GM10847 (cell line): ENCODE measurements at regions not wholly inside any gene's neighbourhood (a gene's known extent, or its start where the extent isn't known, plus 50 kb on each side); places are given as distances from the start of the nearest gene placed in this dataset.
A peak's percentile ranks its signal among the peaks of the same experiment; 100 is the strongest.

Source experiments
- POLR2A ChIP-seq: IDR thresholded peaks from 2 replicates; pipeline ENCODE4 v1.6.1; 2011; ENCODE audit not compliant: insufficient read length; ENCODE audit errors: extremely low read depth

DNA sequence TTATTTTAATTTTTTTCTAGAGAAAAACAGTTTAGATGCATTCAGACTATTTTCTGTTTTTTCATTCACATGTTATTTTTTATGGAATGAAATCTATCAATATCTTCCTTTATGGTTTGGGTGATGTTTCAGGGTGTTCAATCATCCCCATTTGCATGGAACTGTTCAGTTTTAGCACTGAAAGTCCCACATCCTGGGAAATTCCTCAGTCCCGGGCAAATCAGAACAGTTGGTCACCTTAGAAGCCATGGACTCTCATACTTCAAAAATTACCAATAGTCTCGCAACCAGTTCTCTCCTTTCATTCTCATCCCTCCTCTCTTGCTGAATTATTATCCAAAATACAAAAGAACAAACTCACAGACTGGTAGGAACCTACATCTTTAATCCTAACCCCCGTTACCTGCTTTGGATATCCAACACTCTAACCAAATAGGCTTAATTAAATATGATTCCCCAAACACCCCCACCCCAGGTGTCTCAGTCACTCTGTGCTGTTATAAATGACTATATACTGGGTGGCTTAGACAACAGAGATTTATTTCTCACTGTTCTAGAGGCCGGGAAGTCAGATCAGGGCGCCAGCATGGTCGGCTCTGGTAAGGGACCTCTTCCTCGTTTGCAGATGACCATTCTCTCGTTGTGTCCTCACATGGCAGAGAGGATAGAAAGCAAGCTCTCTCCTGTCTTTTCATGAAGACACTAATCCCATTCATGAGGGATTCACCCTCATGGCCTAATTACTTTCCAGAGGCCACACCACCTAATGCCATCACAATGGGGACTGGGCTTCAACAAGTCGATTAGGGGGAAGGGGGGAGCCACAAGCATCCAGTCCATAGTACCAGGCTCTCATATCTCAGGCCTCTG, 57.7 kb upstream of the SLC1A4 start:
- peak; percentile 17 for TF ChIP-seq POLR2A

DNA sequence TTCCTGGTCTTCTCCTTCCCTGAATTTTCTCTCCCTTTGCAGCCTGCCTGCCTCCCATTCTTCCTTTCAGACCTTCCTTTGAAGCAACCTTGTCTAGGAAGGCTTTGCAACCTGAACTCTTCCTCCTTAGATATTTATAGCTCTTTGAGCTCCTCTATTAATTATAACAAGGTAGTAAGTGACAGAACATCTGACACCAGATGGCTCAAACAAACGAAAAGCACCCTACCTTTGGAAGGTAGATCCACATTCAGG, 57.2 kb upstream of the SLC1A4 start:
- no peak for TF ChIP-seq POLR2A

DNA sequence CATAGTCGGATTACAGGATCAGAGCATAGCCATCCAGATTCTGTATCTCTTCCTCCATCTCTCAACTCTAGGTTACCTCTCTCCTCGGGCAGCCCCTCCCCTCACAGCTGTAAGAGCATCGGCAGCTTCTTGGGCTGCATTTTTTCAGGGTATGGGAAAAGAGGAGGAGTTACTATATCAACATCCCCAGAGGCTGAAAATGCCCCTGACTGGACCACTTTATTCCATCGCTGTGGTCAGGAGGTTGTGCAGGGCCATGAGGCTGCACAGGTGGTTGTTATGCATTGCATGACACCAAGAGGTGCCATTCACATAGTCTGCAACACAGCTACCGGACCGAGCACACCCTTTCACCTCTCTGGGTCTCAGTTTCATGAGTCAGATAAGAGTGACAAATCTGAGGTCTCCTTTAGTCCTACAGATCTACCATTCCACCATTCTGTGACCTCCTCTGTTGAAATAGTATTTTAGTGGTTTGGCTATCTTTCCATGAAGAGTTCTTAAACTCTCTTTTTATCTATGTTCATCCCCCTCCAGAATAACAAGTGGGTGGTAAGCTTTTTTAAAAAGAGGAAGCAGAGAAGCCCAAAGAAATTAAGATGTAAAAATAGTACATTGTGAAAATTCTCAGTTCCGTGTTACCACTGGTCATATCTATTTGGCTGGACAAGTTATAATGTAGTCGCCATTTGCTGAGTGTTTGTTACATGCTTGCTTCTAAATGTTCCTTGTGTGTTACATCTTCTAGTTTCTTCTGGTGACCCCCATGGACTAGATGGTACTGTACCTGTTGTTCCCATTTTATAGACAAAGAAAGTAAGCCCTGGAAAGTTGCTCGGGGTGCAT, 56.6 kb upstream of the SLC1A4 start:
- TF ChIP-seq POLR2A, result peak; percentile 39

GRCh38 chr2:64934530-64934929, 54.7 kb upstream of the SLC1A4 start:
- TF ChIP-seq POLR2A, result no peak

- TF ChIP-seq POLR2A, result no peak
Measured at GRCh38 chr2:64936809-64937208, 52.4 kb upstream of the SLC1A4 start.

GRCh38 chr2:64937687-64938491, 51.3 kb upstream of the SLC1A4 start:
- no peak for TF ChIP-seq POLR2A

- TF ChIP-seq POLR2A, result no peak
Measured at GRCh38 chr2:64938607-64939285, 50.5 kb upstream of the SLC1A4 start.

- no peak for TF ChIP-seq POLR2A
Measured at GRCh38 chr2:64939332-64939917, 49.8 kb upstream of the SLC1A4 start.
